IMR-90 (cell line): ENCODE measurements at regions not wholly inside any gene's neighbourhood (a gene's known extent, or its start where the extent isn't known, plus 50 kb on each side); places are given as distances from the start of the nearest gene placed in this dataset.

Experiments
- ATAC-seq: fragments of 200-7000 bp; cut with Tn5 transposase; 2 replicates; pipeline ENCODE4 v1.9.1; 2020; ENCODE audit warnings: low read depth, mild to moderate bottlenecking, moderate library complexity
- BruUV-seq: library from RNA; stranded (reverse); fragments of 400-500 nt; replicated peaks from 2 replicates; lab custom pipeline; 2021; lab: Mats Ljungman, UMichigan
- CTCF ChIA-PET: fragments of 300-600 bp; formaldehyde crosslinking; extraction: SDS; loops from one replicate; lab custom pipeline; 2021; ENCODE audit warnings: antibody characterized with exemption; lab: Yijun Ruan, JAX
- POLR2A ChIA-PET: fragments of 300-600 bp; sonication (Branson Sonifier 250); formaldehyde crosslinking; loops from one replicate; lab custom pipeline; 2022; ENCODE audit warnings: antibody characterized with exemption; ENCODE audit not compliant: unreplicated experiment; lab: Charles Lee
- DNase-seq: peaks from one replicate; pipeline ENCODE4 v3.0.0; 2013
- H2AFZ ChIP-seq: replicated peaks from 2 replicates; pipeline ENCODE3; 2013; ENCODE audit warnings: low read length, mild to moderate bottlenecking; ENCODE audit not compliant: poor library complexity
- H2AK5ac ChIP-seq: 2 replicates; pipeline ENCODE4 v1.6.1; 2013; ENCODE audit warnings: low read depth, low read length, inconsistent platforms
- H2AK9ac ChIP-seq: replicated peaks from 2 replicates; pipeline ENCODE3; 2013; ENCODE audit warnings: mild to moderate bottlenecking, low read depth, low read length, moderate library complexity; ENCODE audit not compliant: poor library complexity
- H2BK120ac ChIP-seq: 2 replicates; pipeline ENCODE4 v1.6.1; 2013; ENCODE audit warnings: low read depth, low read length, inconsistent platforms
- H2BK15ac ChIP-seq: 3 replicates; pipeline ENCODE4 v1.6.1; 2013; ENCODE audit warnings: low read depth, low read length, inconsistent platforms
- H2BK20ac ChIP-seq: 2 replicates; pipeline ENCODE4 v1.6.1; 2013; ENCODE audit warnings: low read depth, mild to moderate bottlenecking, inconsistent platforms, low read length, moderate library complexity
- H2BK5ac ChIP-seq: 2 replicates; pipeline ENCODE4 v1.6.1; 2013; ENCODE audit warnings: mild to moderate bottlenecking, low read depth, low read length, inconsistent platforms; ENCODE audit not compliant: poor library complexity, severe bottlenecking
- H3K14ac ChIP-seq: replicated peaks from 2 replicates; pipeline ENCODE4 v1.6.1; 2013; ENCODE audit warnings: low read depth, low read length, inconsistent platforms
- H3K18ac ChIP-seq: 2 replicates; pipeline ENCODE4 v1.6.1; 2013; ENCODE audit warnings: low read depth, low read length, control low read depth
- H3K23ac ChIP-seq: 2 replicates; pipeline ENCODE4 v1.6.1; 2013; ENCODE audit warnings: low read depth, low read length, inconsistent platforms
- H3K27ac ChIP-seq: 2 replicates; pipeline ENCODE4 v1.5.1; 2013; ENCODE audit warnings: mild to moderate bottlenecking, control low read depth, low read length; ENCODE audit not compliant: insufficient read depth
- H3K27me3 ChIP-seq: 2 replicates; pipeline ENCODE4 v1.6.1; 2013; ENCODE audit warnings: low read length; ENCODE audit not compliant: control insufficient read depth, insufficient read depth
- H3K36me3 ChIP-seq: 2 replicates; pipeline ENCODE4 v1.6.1; 2013; ENCODE audit warnings: low read length, mixed read lengths; ENCODE audit not compliant: control insufficient read depth, insufficient read depth
- H3K4ac ChIP-seq: 2 replicates; pipeline ENCODE4 v1.6.1; 2013; ENCODE audit warnings: low read depth, low read length, inconsistent platforms
- H3K4me1 ChIP-seq: 2 replicates; pipeline ENCODE4 v1.6.1; 2013; ENCODE audit warnings: low read length, mixed read lengths; ENCODE audit not compliant: control insufficient read depth, insufficient read depth
- H3K4me2 ChIP-seq: 2 replicates; pipeline ENCODE4 v1.6.1; 2013; ENCODE audit warnings: low read depth, mild to moderate bottlenecking, control low read depth, low read length, moderate library complexity
- H3K4me3 ChIP-seq: 2 replicates; pipeline ENCODE4 v1.5.1; 2013; ENCODE audit warnings: low read depth, mild to moderate bottlenecking, control low read depth, low read length, moderate library complexity; ENCODE audit not compliant: insufficient read depth
- H3K56ac ChIP-seq: 2 replicates; pipeline ENCODE4 v1.6.1; 2013; ENCODE audit warnings: low read length, inconsistent platforms; ENCODE audit not compliant: insufficient read depth; ENCODE audit errors: extremely low read depth
- H3K79me1 ChIP-seq, 2 experiments: 2 replicates each; pipeline ENCODE4 v1.6.1; 2013; ENCODE audit warnings: low read length in 2 of 2, inconsistent platforms in 1 of 2, low read depth in 1 of 2
- H3K9ac ChIP-seq: 2 replicates; pipeline ENCODE4 v1.6.1; 2013; ENCODE audit warnings: low read depth, low read length, control low read depth
- H3K9me1 ChIP-seq: 2 replicates; pipeline ENCODE4 v1.6.1; 2013; ENCODE audit warnings: low read length, inconsistent platforms; ENCODE audit not compliant: insufficient read depth
- H3K9me3 ChIP-seq: 2 replicates; pipeline ENCODE4 v1.6.1; 2013; ENCODE audit warnings: low read length; ENCODE audit not compliant: control insufficient read depth, insufficient read depth
- H4K20me1 ChIP-seq: 2 replicates; pipeline ENCODE4 v1.6.1; 2013; ENCODE audit warnings: low read length, inconsistent platforms; ENCODE audit not compliant: insufficient read depth
- H4K5ac ChIP-seq: 2 replicates; pipeline ENCODE4 v1.6.1; 2013; ENCODE audit warnings: mild to moderate bottlenecking, low read depth, low read length, control low read depth
- H4K8ac ChIP-seq, 2 experiments: 2 replicates each; pipeline ENCODE4 v1.6.1; 2013; ENCODE audit warnings: low read depth in 2 of 2, low read length in 2 of 2, control low read depth in 1 of 2, inconsistent platforms in 1 of 2
- H4K91ac ChIP-seq: 2 replicates; pipeline ENCODE4 v1.6.1; 2013; ENCODE audit warnings: low read depth, low read length, inconsistent platforms; ENCODE audit not compliant: insufficient read depth
- BHLHE40 ChIP-seq: fragments of 150-350 bp; IDR thresholded peaks from 2 replicates; pipeline ENCODE4 v1.6.1; 2016; ENCODE audit warnings: mild to moderate bottlenecking, low read depth, low read length
- CEBPB ChIP-seq: IDR thresholded peaks from 2 replicates; pipeline ENCODE4 v1.6.1; 2012; ENCODE audit warnings: low read depth, low read length, improper control_type of control experiment
- CHD1 ChIP-seq: IDR thresholded peaks from 2 replicates; pipeline ENCODE4 v1.6.1; 2012; ENCODE audit warnings: low read depth, low read length, improper control_type of control experiment
- CTCF ChIP-seq: conservative IDR thresholded peaks from 2 replicates; pipeline ENCODE4 v1.5.1; 2012; ENCODE audit warnings: mild to moderate bottlenecking, low read depth, low read length, improper control_type of control experiment
- ELK1 ChIP-seq: fragments of 150-350 bp; IDR thresholded peaks from 2 replicates; pipeline ENCODE4 v1.6.1; 2016; ENCODE audit warnings: low read depth, mild to moderate bottlenecking, low read length, moderate library complexity, borderline replicate concordance
- FOS ChIP-seq: fragments of 150-350 bp; IDR thresholded peaks from 2 replicates; pipeline ENCODE4 v1.6.1; 2016; ENCODE audit warnings: low read depth, low read length
- MAFK ChIP-seq: IDR thresholded peaks from 2 replicates; pipeline ENCODE4 v1.6.1; 2012; ENCODE audit warnings: low read depth, low read length, improper control_type of control experiment
- MAZ ChIP-seq: IDR thresholded peaks from 2 replicates; pipeline ENCODE4 v1.6.1; 2012; ENCODE audit warnings: low read depth, mild to moderate bottlenecking, low read length, improper control_type of control experiment, moderate library complexity, borderline replicate concordance
- MXI1 ChIP-seq: IDR thresholded peaks from 2 replicates; pipeline ENCODE4 v1.6.1; 2012; ENCODE audit warnings: low read depth, mild to moderate bottlenecking, low read length, moderate library complexity, borderline replicate concordance
- NFE2L2 ChIP-seq: fragments of 150-350 bp; IDR thresholded peaks from 2 replicates; pipeline ENCODE4 v1.6.1; 2016; ENCODE audit warnings: low read depth, mild to moderate bottlenecking, low read length
- POLR2A ChIP-seq: IDR thresholded peaks from 2 replicates; pipeline ENCODE4 v1.6.1; 2012; ENCODE audit warnings: mild to moderate bottlenecking, low read depth, low read length
- RAD21 ChIP-seq: IDR thresholded peaks from 2 replicates; pipeline ENCODE4 v1.6.1; 2012; ENCODE audit warnings: low read length, improper control_type of control experiment
- RCOR1 ChIP-seq: IDR thresholded peaks from 2 replicates; pipeline ENCODE4 v1.6.1; 2012; ENCODE audit warnings: mild to moderate bottlenecking, low read length, improper control_type of control experiment; ENCODE audit not compliant: insufficient replicate concordance
- RFX5 ChIP-seq: IDR thresholded peaks from 2 replicates; pipeline ENCODE4 v1.8.0; 2012; ENCODE audit warnings: low read depth, mild to moderate bottlenecking, low read length, moderate library complexity
- WGBS, 2 experiments: methylation state at CpG; one replicate each; pipeline versions ENCODE4 v1.1.5 to v1.1.7; 2013; ENCODE audit warnings: missing lambda C conversion rate in 2 of 2; ENCODE audit not compliant: insufficient read length in 1 of 2; ENCODE audit errors: extremely low coverage in 2 of 2; 5-methylcytosine and 5-hydroxymethylcytosine counted together
- dilution Hi-C: fragments of 300-500 bp; cut with HindIII; formaldehyde crosslinking; loops from one replicate; pipeline ENCODE4 v1.14.3; 2018; ENCODE audit warnings: low sequenced_read_pairs; ENCODE audit not compliant: unreplicated experiment
- in situ Hi-C: fragments of 300-500 bp; cut with MboI; formaldehyde crosslinking; loops from 3 replicates; pipeline ENCODE4 v1.14.3; 2019; ENCODE audit warnings: low sequenced_read_pairs, inconsistent platforms, mixed read lengths
- intact Hi-C: fragments of 100-400 bp; cut with micrococcal nuclease; formaldehyde crosslinking; loops from 2 replicates; pipeline ENCODE4 v1.10.0; 2022
- TF ChIP-seq, protein P1 (sequence below): fragments of 150-350 bp; IDR thresholded peaks from 2 replicates; pipeline ENCODE4 v1.6.1; 2017; ENCODE audit warnings: mild to moderate bottlenecking, antibody characterized with exemption, low read length, low read depth

DNA sequence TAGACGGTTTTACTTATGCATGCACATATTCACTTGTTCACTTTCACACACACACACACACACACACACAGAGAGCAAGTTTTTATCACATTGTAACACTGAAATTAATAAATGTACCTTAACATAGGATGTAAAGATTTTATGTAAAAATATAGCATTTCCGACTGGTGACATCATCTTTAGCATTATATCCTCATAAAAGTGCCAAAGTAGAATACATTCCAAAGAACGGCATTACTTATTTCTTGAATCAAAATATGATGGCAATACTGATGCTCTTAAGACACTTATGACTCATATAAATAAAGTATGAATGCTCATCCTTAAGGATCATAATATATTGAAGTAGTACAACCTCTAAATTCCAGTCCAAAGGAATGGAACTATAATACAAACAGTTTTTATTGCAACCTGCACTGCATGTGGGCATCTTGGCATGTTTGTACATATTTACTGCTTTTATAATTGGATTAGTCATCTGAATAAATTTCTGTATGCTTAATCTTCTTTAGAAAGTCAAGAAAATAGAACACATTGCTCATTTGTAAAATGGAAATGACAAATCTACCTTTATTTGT, 290.0 kb upstream of the SEMA3A start:
- no peak overlapping the region for H2AFZ ChIP-seq
- intact Hi-C loops (no loop called here), in situ Hi-C loops (no loop called here), dilution Hi-C loops (no loop called here)
- H3K79me1 ChIP-seq = no peaks in the 10 kb centered on the region
- TF ChIP-seq FOS (no peak), MAFK (no peak), MXI1 (no peak), BHLHE40 (no peak), ELK1 (no peak), NFE2L2 (no peak), CEBPB (no peak), MAZ (no peak), RCOR1 (no peak), CTCF (no peak), CHD1 (no peak), POLR2A (no peak), RAD21 (no peak), RFX5 (no peak)
- TF ChIP-seq, protein P1, sequence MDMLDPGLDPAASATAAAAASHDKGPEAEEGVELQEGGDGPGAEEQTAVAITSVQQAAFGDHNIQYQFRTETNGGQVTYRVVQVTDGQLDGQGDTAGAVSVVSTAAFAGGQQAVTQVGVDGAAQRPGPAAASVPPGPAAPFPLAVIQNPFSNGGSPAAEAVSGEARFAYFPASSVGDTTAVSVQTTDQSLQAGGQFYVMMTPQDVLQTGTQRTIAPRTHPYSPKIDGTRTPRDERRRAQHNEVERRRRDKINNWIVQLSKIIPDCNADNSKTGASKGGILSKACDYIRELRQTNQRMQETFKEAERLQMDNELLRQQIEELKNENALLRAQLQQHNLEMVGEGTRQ = no peak
- H2BK20ac ChIP-seq = no peak overlapping the region
- H3K4me2 ChIP-seq = no peak overlapping the region
- H3K4ac ChIP-seq = no peak overlapping the region
- no peak overlapping the region for H4K8ac ChIP-seq
- no peak overlapping the region for H3K18ac ChIP-seq
- no peaks in the 10 kb centered on the region for H3K4me1 ChIP-seq
- DNase-seq (peak; percentile 31), ATAC-seq (peak; percentile 69)
- H3K23ac ChIP-seq = no peak overlapping the region
- H3K9ac ChIP-seq = no peak overlapping the region
- no TSS peak for BruUV-seq
- no peak overlapping the region for H3K27ac ChIP-seq
- H3K9me1 ChIP-seq = no peaks in the 10 kb centered on the region
- H3K56ac ChIP-seq = no peak overlapping the region
- ChIA-PET POLR2A (no interaction called here), CTCF (no interaction called here)
- no peak overlapping the region for H2BK120ac ChIP-seq
- H4K91ac ChIP-seq = no peak overlapping the region
- H3K4me3 ChIP-seq = no peak overlapping the region
- no peaks in the 10 kb centered on the region for H4K20me1 ChIP-seq
- no CpG with 5 or more reads among the region's 3 CpGs for WGBS, 2 experiments
- H3K14ac ChIP-seq = no peak overlapping the region
- H2BK15ac ChIP-seq = no peak overlapping the region
- no peak overlapping the region for H2BK5ac ChIP-seq
- no peaks in the 10 kb centered on the region for H3K36me3 ChIP-seq
- no peaks in the 10 kb centered on the region for H3K9me3 ChIP-seq
- H2AK5ac ChIP-seq = no peak overlapping the region
- no peak overlapping the region for H4K5ac ChIP-seq
- H3K27me3 ChIP-seq = no peaks in the 10 kb centered on the region
- no peak overlapping the region for H2AK9ac ChIP-seq
